NCI-H2196 treated with DMSO at 0.1 percent for 48 hours (cell line): ENCODE measurements at regions not wholly inside any gene's neighbourhood (a gene's known extent, or its start where the extent isn't known, plus 50 kb on each side); places are given as distances from the start of the nearest gene placed in this dataset.
"Not testable (repeated sequence)": the region's sequence is repeated elsewhere in the genome, so short reads cannot be mapped to it uniquely, and the experiment has no call there.

Experiments used
- DNase-seq: peaks from one replicate; lab custom pipeline; 2025; ENCODE audit not compliant: unreplicated experiment; lab: John Stamatoyannopoulos, UW

- DNase-seq, result no peak
These were observed 204.9 kb upstream of the EEF2KMT start for GRCh38 chr16:5302372-5303114.

GRCh38 chr16:5298202-5298601 is 200.6 kb upstream of the EEF2KMT start:
- no peak for DNase-seq

- DNase-seq, result no peak
These were observed 198.6 kb upstream of the EEF2KMT start for GRCh38 chr16:5296176-5296575.

DNA sequence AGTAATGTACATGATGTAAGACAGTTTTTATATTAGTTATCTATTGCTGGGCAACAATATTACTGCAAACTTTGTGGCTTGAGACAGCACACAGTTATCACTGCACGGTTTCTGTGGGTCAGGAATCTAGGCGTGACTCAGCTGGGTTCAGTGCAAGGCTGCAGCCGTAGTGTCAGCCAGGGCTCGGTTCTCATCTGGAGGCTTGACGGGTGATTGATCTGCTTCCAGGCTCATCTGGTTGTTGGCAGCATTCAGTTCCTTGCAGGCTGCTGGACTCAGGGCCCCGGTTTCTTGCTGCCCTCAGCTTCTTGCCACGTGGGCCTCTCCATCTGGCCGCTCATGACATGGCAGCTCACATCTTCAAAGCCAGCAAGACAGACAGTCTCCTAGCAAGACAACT is 197.7 kb upstream of the EEF2KMT start:
- not testable (repeated sequence) for DNase-seq

GRCh38 chr16:5282152-5282551 is 184.6 kb upstream of the EEF2KMT start:
- DNase-seq, result not testable (repeated sequence)

GRCh38 chr16:5257462-5257861 is 159.9 kb upstream of the EEF2KMT start:
- DNase-seq, result no peak

- DNase-seq, result no peak
These were observed 155.2 kb upstream of the EEF2KMT start for GRCh38 chr16:5252791-5253190.

DNA sequence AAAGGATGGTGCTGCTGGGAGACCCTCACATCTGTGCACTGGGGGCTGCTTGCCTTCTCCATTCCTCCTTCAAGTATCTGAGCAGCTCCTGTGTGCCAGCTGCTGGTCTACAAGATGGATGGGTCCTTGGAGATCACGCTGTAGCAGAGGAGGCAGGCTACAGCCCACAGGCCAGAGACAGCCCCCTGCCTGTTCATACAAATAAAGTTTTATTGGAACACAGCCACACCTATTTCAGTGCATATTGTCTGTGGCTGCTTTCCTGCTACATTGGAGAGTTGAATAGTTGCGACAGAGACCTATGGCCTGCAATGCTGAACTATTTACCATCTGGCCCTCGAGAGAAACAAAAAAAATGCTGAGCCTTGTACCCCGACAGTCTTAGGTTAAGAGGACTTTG is 149.8 kb upstream of the EEF2KMT start:
- DNase-seq, result not testable (repeated sequence)

DNA sequence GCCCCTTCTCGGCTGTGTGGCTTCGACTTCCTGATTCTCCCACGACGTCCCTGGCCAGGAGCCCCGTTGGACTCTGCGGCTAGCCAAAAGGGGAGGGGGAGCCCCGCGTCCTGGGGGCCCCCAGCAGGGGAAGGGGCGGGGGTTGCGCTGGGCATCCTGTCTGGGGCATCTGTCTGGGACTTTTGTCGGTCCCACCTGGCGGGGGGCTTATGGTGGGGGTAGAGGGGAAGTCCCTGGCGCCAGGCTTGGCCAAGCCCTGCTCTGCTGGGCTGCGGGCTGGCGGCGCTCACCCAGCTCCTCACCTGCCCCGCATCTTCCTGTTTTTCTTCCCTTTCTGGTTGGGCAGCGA is 142.7 kb upstream of the EEF2KMT start:
- not testable (repeated sequence) for DNase-seq

GRCh38 chr16:5239472-5240277 is 142.1 kb upstream of the EEF2KMT start:
- not testable (repeated sequence) for DNase-seq

- no peak for DNase-seq
These were observed 137.5 kb upstream of the EEF2KMT start for GRCh38 chr16:5235119-5235518.

DNA sequence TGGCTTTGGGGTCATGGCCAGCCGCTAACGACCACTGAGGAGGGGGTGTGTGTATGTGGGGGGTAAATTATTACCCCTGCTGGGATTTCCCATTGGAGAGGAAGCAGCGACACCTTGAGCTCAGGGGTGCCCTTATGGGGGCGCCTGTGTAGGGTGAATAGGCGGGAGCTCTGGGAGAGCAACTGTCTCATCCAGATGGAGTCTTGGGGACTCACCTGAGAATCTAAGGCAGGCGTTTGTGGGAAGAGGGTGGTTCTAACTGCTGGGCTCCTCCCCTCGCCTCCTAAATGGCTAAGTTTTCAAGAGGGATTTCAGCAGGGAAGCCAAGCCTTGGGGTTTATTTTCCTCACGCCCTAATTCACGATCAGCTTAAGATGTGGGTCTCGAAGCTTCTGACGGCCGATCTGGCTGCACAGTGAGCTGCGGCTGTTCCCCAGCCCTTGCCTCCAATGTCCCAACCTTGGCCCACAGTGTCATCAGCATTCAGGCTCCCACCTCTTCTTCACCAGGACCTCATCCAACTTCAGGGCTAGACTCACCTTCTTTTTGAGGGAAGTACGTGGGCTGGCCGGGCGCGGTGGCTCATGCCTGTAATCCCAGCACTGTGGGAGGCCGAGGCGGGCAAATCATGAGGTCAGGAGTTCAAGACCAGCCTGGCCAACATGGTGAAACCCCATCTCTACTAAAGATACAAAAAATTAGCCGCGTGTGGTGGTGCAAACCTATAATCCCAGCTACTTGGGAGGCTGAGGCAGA is 136.9 kb upstream of the EEF2KMT start:
- no peak for DNase-seq

DNA sequence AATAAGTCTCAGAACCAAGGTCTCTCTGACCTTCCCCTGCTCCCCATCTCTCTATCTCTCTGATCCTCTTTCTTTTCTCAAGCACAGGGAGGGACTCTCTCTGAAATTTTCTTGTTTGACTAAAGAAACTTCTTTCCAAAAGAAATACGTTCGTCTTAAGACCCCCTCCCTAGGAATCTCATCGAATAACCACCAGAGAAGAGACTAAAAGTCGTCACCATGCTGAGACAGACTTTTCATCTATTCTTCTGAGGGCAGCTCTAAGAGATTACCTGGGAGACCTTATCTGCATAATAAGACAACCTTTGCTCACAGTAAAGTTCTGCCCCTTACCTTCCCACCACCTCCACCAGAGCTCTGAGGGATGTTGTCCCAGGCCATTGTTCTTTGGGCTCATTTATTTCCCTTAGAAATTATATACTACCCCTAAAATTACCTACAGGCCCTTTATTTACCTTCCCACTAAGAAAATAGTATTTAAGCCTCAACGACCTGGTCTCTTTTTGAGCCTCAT is 133.7 kb upstream of the EEF2KMT start:
- no peak for DNase-seq

DNA sequence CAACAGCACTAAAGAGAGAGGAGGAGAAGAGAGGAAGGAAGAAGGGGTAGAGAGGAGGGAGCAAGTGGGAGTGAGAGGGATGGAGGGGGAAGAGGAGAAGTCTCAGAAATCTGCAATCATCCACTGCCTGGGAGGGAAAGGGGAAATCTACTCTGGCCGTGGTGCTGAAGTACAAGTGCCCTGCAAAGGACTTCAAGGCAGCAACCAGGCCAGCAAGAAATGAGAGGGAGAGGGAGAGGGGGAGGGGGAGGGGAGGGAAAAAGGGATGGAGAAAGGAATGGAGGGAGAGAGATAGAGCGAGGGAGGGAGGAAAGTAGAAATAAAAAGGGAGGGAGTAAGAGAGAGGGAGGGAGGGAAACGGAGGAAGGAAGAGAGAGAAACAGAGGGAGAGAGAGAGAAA is 130.8 kb upstream of the EEF2KMT start:
- DNase-seq, result no peak

- DNase-seq, result no peak
These were observed 128.5 kb upstream of the EEF2KMT start for GRCh38 chr16:5225931-5226655.

DNA sequence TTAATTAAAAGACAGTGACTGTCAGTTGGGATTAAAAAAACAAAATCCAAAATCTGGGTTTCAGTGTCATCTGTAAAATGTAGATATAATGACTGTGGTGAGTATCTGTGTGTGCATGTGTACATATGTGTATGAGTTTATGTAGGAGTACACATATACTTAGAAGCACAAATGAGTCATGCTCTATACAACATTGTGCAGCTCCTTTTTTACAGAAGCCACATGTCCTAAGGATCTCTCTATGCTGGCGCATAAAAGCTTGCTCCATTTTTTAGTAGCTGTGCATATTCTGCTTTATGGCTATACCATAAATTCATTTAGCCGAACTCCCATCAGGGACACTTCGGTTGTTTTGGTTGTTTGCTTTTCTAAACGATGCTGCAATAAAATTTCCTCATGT is 125.2 kb upstream of the EEF2KMT start:
- no peak for DNase-seq

DNA sequence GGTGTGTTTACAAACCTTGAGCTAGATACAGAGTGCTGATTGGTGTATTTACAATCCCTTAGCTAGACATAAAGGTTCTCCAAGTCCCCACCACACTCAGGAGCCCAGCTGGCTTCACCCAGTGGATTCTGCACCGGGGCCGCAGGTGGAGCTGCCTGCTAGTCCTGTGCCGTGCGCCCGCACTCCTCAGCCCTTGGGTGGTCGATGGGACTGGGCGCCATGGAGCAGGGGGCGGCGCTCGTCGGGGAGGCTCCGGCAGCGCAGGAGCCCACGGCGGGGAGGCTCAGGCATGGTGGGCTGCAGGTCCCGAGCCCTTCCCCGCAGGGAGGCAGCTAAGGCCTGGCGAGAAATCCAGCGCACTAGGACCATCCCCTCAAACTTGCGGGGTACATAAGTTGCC is 124.2 kb upstream of the EEF2KMT start:
- DNase-seq, result not testable (repeated sequence)

- DNase-seq, result no peak
These were observed 123.1 kb upstream of the EEF2KMT start for GRCh38 chr16:5220705-5221104.

- DNase-seq, result no peak
These were observed 119.0 kb upstream of the EEF2KMT start for GRCh38 chr16:5216441-5217080.

DNA sequence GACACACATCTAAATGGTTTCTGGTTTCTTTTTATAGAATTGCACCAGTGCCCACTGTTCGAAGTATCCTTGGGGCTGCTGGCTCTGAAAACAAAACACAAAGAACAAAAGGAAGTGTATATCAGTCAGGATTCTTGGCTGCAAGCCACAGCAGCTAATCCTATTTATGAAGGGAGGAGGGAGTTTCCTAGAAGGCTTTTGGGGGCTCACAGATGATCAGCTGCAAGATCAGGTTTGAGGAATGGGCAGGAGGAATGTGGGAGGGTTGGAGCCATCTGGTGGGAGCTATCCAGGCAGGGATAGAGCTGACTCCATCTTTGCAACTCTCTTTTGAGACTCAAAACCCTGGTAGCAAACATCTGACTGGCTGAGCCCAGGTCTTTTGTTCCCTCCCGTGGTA is 118.3 kb upstream of the EEF2KMT start:
- DNase-seq, result no peak
